GM12864 (cell line): ENCODE measurements at regions not wholly inside any gene's neighbourhood (a gene's known extent, or its start where the extent isn't known, plus 50 kb on each side); places are given as distances from the start of the nearest gene placed in this dataset.

Experiments
- DNase-seq: peaks from one replicate; pipeline ENCODE4 v3.0.0-alpha.2; 2011; ENCODE audit warnings: low read depth
- H3K4me3 ChIP-seq: 2 replicates; pipeline ENCODE4 v1.5.1; 2011; ENCODE audit warnings: mild to moderate bottlenecking, low read depth, low read length, control low read depth
- CTCF ChIP-seq: IDR thresholded peaks from 2 replicates; pipeline ENCODE4 v1.5.1; 2011; ENCODE audit warnings: low read depth, mild to moderate bottlenecking, moderate library complexity, low read length, control low read depth, inconsistent platforms; ENCODE audit errors: missing control alignments

GRCh38 chr2:18831916-18832510 lies 242.6 kb upstream of the NT5C1B start:
- no peak for DNase-seq
- H3K4me3 ChIP-seq: no peak overlapping the region
- TF ChIP-seq CTCF: no peak

- H3K4me3 ChIP-seq: no peak overlapping the region
These were observed 241.6 kb upstream of the NT5C1B start for GRCh38 chr2:18830962-18831361.

GRCh38 chr2:18829976-18830375 lies 240.6 kb upstream of the NT5C1B start:
- DNase-seq: no peak

More at GRCh38 chr2:18830962-18831361, 241.6 kb upstream of the NT5C1B start:
- no peak for DNase-seq
- TF ChIP-seq CTCF: no peak

GRCh38 chr2:18829251-18829902 lies 240.0 kb upstream of the NT5C1B start:
- no peak overlapping the region for H3K4me3 ChIP-seq
- TF ChIP-seq CTCF: no peak
- no peak for DNase-seq

More at GRCh38 chr2:18829976-18830375, 240.6 kb upstream of the NT5C1B start:
- no peak overlapping the region for H3K4me3 ChIP-seq
- TF ChIP-seq CTCF: no peak

GRCh38 chr2:18828296-18828695 lies 238.9 kb upstream of the NT5C1B start:
- no peak for DNase-seq
- no peak overlapping the region for H3K4me3 ChIP-seq
- no peak for TF ChIP-seq CTCF

- no peak for DNase-seq
- no peak for TF ChIP-seq CTCF
- no peak overlapping the region for H3K4me3 ChIP-seq
These were observed 236.5 kb upstream of the NT5C1B start for GRCh38 chr2:18825838-18826237.

- TF ChIP-seq CTCF: no peak
- no peak overlapping the region for H3K4me3 ChIP-seq
- DNase-seq: no peak
These were observed 235.5 kb upstream of the NT5C1B start for GRCh38 chr2:18824915-18825314.
